ENCODE measurements at regions not wholly inside any gene's neighbourhood (a gene's known extent, or its start where the extent isn't known, plus 50 kb on each side); places are given as distances from the start of the nearest gene placed in this dataset.
"Not testable (repeated sequence)": the region's sequence is repeated elsewhere in the genome, so short reads cannot be mapped to it uniquely, and the experiment has no call there.

DNA sequence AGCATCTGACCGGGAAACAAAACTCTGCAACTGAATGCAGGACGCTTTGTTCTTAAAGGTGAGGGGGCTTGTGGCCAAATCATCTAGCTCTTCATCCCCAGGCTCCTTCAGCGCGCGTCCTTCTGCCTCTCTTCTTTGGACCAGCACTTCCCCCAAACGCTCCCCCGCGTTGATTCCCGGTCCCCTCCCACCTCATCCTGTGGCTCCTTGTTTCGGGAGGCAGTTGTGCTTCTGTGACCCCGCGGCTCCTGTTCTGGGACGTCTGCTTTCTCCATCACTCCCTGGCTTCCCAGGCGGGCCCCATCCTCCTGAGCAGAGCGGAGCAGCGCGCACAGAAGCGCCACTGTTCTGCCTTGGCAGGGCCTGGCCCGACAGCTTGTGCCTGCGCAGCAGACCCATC, 109.7 kb upstream of the ZNG1E start:
- DNase-seq (ENCODE audit: extremely low read depth, low read depth) = not testable (repeated sequence)

DNA sequence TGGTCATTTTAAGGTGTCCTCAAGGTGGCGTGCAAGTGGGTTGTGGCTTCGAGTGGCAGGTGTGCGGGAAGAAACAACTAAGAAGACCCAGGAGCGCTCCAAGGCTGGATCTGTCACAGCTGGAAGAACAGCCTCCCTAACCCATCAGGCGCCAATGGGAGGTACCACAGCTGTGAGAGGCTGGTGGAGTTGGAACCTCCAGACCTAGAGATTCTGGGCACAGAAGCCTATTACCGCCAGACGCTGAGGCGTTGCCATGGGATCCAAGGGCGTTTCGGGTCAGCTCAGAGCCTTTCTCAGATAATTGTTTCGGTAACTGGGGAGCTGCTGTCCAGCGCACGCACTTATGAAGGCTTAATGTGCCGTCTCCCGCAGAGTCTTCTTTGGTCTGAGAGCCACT, 156.7 kb upstream of the ZNG1E start:
- not testable (repeated sequence) for DNase-seq (ENCODE audit: extremely low read depth, low read depth)

DNA sequence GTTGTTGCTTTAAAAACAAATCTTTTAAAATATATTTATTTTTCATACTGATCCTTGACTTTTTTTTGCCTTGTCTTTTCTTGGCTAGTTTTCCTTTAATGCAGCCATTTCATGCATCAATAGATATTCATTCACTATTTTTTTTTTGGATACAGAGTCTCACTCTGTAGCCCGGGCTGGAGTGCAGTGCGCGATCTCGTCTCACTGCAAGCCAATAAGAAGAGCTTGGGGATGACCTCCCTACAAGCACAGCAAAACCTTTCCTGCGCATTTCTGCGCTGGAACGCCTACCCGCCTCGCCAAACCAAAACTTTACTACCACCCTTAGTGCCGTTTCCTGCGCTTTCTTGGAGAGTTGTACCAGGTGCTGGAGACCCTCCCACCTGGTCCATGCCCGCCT, 161.3 kb upstream of the ZNG1E start:
- not testable (repeated sequence) for DNase-seq (ENCODE audit: extremely low read depth, low read depth)

DNA sequence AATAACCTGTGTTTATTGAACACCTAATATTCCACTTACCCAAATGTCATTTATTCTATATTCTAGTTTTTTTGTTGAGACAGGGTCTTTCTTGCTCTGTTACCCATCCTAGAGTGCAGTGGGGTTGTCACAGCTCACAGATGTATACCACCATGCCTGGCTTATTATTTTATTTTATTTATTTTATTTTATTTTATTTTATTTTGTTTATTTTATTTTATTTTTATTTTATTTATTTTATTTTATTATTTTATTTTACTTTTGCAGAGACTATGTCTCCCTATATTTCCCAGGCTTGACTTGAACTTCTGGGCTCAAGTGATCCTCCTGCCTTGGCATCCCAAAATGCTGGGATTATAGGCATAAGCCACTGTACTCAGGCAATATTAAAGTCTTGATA, 167.8 kb upstream of the ZNG1E start:
- not testable (repeated sequence) for DNase-seq (ENCODE audit: extremely low read depth, low read depth)

DNA sequence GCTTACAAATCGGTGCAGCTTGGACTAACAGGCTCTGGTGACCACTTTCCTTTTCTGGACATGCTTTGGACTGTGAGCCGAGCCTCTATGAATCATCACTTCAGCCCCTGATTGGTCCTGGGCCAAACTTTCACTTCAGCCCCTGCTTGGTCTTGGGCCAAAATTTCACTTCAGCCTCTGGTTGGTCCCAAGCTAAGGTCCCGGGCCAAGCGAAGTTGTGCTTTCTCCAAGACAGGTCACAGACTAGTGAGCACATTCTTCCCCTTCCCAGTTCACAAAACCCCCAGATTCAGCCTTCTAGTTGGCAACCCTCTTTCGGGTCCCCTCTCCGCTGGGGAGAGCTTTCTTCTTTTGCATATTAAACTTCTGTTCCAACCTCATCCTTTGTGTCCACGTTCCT, 171.0 kb upstream of the ZNG1E start:
- DNase-seq (ENCODE audit: extremely low read depth, low read depth) = not testable (repeated sequence)

DNA sequence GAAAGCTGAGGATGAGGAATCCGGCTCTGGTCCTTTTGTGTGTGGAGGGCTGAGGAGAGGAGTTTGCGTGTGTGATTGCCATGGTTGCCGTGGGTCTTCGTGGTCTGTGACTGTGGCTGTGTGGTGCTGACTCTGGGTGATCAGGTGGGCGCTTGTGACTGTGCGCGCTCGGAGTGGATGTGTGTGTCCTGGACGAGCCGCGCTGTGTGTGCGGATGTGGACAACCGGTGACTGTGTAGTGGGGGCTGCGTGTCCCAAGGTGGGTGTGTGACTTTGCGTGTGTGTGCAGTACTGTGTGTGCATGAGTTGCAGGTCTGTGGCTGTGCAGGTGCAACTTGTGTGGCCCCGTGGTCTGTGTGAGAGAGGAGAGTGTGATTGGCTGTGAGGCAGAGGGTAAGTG, 172.0 kb upstream of the ZNG1E start:
- not testable (repeated sequence) for DNase-seq (ENCODE audit: extremely low read depth, low read depth)

DNA sequence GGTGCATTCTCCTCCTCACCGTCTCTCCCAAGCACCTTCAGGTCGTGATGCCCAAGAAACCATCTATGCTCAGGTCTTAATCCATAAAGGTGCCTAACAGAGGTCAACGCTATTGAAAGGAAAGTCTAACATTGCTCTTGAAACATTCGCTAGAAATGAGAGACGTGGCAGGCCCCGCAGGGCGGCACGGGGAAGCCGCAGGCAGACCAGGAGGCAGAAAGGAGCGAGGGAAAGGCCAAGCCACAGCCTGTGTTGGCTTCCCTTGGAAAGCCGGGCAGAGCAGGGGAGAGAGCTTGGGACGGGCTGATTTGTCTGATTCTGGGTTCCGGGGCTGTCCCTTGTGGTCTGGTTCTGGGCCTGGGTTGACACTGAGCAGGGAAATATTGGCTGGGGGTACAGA, 192.8 kb upstream of the ZNG1E start:
- not testable (repeated sequence) for DNase-seq (ENCODE audit: extremely low read depth, low read depth)

DNA sequence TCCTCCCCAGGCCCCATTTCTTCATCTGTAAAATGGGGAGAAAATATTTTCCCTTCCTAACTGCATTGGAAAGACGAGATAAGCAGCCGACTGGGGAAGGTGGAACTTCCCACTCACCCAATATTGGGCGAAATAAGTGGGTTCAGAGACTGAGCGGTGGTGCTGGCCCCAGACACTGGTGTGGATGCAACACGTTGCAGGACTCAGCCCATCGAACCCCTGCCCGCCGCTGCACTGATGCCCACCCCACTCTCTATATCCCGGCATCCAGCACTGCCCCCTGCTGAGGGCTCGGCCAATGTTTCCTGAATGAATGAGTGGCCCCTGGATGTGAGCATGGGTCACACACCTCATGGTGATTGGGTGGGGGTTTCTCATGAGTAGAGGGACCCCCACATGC, 194.4 kb upstream of the ZNG1E start:
- DNase-seq (ENCODE audit: extremely low read depth, low read depth) = not testable (repeated sequence)

DNA sequence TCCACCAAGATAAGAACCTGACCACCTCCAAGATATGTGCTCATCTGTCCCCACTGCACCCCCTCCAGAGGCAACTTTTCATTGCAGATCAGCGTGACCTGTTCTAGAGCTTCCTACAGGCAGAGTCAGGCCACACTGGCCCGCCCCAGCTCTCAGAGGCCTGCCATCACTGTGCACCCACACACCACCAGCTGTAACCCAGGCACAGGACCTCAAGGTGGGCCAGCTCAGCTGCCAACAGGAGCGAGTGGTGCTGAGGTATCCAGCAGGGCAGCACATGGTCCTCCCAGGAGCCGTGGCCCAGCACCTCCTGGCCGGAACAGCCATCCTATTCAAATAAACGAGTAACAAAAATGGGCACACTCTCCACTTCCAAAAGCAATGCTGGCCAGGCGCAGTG, 189.9 kb upstream of the FOXD4L5 start:
- not testable (repeated sequence) for DNase-seq (ENCODE audit: extremely low read depth, low read depth)

DNA sequence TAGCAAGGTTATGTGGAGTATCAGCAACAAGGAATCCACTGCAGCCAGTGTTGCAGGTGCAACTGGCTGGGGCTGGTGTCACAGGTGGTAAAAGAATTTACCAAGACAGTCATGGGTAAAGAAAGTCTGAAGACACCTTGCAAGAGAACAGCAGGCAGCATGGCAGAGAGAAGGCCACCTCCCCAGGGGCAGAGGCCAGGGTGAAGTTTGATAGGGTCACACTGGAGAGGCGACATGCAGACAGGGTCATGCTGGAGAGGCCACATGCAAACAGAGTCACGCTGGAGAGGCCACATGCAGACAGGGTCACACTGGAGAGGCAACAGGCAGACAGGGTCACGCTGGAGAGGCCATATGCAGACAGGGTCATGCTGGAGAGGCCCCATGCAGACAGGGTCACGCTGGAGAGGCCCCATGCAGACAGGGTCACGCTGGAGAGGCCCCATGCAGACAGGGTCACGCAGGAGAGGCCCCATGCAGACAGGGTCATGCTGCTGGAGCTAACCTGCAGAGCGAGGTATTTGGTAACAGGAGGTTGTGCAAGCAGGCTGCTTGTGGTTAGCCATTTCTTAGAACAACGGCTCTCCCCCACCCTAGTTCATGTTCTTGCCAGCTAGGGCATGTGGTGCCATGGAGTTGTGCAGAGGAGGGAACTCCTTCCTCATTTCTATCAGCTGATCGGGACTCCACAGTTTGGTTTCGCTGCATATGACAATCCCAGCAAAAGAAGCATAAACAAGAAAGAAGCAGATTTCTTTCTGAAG, 188.2 kb upstream of the FOXD4L5 start:
- not testable (repeated sequence) for DNase-seq (ENCODE audit: extremely low read depth, low read depth)

DNA sequence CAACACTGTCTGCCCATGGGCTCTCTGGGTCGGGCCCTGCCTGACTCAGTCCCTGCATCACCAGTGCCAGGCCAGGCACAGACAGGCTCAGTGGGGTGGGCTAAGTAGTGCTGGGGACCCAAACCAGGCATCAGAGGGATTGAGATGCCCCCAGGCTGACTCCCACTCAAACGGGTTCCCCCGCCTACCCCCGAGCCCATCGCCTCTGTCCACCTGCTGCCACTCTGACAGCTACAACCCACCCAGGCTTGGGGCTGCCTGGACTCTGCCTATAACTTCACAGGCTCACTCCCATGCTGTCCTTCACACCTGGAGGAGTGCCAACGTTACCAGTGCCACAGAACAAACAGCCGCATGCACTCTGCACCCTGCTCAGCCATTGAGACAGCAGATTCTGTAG, 186.1 kb upstream of the FOXD4L5 start:
- not testable (repeated sequence) for DNase-seq (ENCODE audit: extremely low read depth, low read depth)

DNA sequence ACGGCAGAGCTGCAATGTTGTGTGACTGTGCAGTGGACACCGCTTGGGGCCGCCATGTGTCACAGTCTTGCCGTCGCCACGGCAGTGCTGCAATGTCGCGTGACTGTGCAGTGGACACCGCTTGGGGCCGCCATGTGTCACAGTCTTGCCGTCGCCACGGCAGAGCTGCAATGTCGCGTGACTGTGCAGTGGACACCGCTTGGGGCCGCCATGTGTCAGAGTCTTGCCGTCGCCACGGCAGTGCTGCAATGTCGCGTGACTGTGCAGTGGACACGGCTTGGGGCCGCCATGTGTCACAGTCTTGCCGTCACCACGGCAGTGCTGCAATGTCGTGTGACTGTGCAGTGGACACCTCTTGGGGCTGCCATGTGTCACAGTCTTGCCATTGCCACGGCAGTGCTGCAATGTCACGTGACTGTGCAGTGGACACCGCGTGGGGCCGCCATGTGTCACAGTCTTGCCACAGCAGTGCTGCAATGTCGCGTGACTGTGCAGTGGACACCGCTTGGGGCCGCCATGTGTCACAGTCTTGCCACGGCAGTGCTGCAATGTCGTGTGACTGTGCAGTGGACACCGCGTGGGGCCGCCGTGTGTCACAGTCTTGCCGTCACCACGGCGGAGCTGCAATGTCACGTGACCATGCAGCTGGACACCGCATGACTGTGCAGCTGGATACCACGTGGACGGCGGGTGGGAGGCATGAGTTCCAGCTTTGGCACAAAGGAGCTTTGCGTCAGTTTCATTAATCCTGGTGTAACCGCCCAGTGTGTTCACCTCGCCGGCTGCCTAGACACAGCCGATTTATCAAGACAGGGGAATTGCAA, 182.1 kb upstream of the FOXD4L5 start:
- not testable (repeated sequence) for DNase-seq (ENCODE audit: extremely low read depth, low read depth)

DNA sequence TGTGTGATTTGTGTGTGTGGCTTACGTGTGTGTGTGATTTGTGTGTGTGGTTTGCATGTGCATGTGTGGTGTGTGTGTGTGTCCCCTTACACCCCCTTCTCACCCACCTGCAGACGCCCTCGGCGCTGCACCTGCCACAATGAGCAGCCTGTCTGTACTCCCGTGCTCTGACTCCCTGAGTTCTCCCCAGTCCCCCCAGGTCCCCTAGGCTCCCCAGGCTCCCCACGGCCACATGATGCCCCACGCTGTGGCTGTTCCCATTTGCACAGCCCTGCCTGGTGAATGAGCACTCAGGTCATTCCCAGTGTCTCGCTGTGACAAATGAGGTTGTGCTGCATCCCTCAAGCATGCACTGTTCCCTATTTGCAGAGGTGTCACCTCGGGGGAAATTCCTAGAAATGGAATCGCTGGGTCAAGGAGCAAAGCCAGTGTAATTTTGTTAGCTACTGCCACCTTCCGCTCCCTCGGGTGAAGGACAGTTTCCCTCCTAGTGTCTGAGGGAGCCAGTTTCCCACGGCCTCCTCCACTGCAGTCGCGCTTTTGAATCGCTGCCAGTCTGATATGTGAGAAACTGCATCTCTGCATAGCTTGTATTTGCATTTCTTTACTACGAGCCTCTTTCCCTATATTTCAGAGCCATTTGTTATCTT, 180.4 kb upstream of the FOXD4L5 start:
- not testable (repeated sequence) for DNase-seq (ENCODE audit: extremely low read depth, low read depth)

DNA sequence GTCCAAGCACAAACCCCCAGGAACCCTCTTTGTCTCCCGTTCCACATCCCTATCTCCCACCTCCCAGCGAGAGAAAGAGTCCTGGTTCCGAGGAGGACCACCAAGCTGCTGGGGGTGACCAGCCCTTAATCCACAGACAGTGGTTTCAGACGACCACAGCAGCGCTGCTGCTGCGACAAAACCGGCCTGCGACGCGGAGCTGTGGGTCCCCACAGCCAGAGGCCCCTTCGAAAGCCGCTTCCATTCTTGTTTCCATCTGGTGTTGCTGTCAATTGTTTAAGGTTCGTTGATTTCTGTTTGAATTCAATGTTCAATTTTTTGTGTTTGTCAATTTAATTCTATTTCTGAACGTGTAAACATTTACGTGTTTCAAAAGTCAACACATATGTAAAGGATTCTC, 177.5 kb upstream of the FOXD4L5 start:
- not testable (repeated sequence) for DNase-seq (ENCODE audit: extremely low read depth, low read depth)

DNA sequence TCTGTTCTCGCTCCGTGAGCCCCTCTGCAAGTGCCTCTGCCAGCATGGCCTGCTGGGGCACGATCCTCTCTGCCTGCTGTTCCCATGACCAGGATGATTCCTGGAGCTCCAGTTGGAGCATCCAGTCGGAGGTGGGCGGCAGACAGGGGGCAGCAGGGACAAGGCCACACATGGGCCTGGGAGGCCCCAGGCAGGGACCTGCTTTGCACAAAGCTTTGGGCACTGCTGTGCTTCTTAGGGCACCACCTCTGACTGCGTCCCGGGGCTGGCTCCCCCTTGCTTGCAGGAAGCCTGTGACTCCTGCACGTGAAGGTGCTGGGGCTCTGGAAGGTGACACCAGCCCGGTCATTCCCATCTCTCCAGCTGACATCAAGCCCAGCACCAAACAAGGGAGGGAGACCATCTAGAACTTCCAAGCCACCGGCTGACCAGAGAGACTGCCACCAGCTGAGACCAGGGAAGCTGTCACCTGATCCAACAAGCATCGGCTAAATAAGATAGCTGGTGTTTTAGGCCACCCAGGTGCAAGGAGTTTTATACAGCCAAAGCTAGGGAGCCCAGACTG, 174.8 kb upstream of the FOXD4L5 start:
- DNase-seq (ENCODE audit: extremely low read depth, low read depth) = no peak

DNA sequence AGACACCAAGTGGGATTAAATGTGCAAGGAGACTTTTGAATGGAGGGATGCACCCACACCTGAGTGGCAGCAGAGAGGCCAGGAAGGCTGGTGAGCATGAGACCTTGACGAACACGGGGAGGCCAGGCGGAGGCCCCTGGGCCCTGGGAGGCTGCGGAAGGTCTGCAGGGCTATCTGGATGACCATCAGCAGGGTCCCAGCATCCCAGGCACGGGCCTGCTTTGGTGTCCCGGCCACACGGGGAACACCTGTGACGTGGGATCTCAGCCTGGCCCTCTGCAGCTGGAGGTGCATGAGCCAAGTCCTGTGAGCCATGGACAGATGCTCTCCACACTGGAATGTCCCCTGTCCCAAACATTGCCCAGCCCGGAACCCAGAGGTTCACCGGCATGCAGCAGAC, 174.0 kb upstream of the FOXD4L5 start:
- no peak for DNase-seq (ENCODE audit: extremely low read depth, low read depth)

DNA sequence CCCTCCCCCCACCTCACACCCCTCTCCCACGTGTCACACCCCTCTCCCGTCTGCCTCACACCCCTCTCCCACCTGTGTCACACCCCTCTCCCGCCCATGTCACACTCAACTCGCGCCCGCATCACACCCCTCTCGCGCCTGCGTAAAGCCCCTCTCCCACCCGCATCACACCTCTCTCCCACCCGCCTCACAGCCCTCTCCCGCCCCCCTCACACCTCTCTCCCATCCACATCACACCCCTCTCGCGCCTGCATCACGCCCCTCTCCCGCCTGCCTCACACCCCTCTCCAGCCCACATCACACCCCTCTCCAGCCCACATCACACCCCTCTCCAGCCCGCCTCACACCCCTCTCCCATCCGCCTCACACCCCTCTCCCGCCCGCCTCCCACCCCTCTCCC, 173.5 kb upstream of the FOXD4L5 start:
- DNase-seq (ENCODE audit: extremely low read depth, low read depth) = no peak

DNA sequence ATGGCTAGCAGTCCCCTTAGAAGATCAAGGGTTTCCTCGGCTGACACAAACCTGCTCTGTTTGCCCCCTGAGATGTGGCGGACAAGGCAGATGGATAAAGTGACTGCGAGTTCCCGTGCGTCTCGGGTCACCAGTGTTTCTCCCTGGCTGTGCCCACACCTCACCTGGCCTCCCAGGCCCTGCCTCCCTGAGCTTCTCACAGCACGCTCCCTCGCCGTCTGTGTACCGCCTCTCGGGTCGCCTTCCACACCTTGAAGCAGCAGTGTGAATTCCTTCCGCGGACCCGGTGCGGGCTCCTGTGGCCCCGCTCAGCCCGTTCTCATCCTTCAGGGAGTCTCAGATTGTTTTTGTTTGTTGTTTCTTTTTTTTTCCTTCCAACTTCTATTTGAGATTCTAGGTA, 172.0 kb upstream of the FOXD4L5 start:
- not testable (repeated sequence) for DNase-seq (ENCODE audit: extremely low read depth, low read depth)

DNA sequence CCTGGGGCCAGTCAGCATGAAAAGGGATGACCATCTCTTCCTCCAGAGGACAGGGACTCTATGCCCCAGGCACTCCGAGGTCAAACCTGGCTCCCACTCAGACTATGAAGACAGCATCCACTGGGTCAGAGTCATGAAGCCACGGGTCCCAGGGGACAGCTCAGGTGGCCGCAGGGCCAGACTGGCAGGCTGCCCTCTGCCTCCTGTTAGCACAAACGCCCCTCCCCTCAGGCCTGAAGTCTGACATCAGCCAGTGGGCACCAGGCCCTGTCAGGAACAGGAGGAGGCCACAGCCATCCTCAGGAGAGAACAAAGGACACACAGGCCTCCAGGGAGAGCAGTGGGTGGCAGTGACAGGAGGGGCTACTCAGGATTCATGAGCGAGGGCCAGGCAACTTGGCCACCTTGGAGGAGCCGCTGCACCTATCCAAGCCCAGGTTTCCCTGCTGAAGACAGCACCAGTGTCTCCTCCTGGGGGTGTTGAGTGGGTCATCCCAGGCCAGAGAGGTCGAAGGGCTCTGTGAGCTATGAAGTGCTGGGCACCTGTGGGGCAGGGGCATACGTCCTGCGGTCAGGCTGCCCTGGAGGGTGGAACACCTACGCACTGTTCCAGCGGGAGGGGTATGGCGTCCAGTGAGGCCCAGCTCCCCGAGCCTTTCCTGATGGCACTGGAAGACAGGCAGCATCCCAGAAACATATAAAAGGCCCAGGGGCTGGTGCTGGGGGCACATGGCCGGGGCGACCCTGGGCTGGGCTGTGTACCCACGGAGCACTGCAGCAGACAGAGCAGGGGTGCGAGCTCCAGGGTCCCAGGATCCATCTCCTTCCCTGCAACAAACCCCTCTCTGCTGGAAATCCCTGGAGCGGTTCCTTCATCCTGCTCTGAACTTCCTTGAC, 171.0 kb upstream of the FOXD4L5 start:
- DNase-seq (ENCODE audit: extremely low read depth, low read depth) = not testable (repeated sequence)

DNA sequence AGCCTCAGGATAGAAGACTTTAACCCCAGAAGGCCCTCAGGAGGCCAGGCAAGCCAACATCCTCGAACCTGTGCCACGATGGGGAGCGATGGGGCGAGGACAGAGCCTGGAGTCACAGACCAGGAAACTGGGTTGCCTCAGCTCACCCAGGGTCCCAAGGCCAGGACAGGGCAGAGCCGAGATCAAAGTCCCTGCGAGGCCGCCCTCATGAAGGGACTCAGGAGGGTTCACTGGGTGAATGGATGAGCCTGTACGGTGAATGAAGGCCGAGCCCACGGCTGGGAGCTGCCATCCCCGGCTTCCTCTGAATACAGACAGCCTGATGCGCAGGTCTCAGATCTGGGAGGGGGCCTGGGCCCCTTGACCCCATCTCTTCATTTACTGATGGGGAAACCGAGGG, 170.1 kb upstream of the FOXD4L5 start:
- DNase-seq (ENCODE audit: extremely low read depth, low read depth) = not testable (repeated sequence)
